ENCODE measurements at regions not wholly inside any gene's neighbourhood (a gene's known extent, or its start where the extent isn't known, plus 50 kb on each side); places are given as distances from the start of the nearest gene placed in this dataset.

DNA sequence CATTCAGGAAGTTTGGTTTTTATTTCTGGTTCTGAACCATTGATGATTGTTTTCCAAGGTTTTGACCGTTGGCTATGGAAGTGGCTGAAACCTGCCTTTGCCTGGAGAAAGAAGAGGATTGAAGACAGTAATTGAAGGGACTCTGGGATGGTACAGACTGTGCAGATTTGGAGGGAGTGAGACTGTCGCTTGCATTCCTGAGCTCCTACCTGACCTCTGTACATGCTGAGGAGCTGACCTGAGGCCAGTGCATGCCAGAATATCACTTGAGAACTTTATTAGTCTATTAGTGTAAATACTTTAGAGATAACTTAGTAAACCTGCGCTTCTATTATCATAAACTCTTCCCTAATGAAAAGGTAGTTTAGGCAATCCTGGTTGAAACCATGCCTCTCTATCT is 276.4 kb downstream of the IRS2 start:
- DNase-seq: no peak

- no peak for DNase-seq
Observed at GRCh38 chr13:109509154-109509900, 277.1 kb downstream of the IRS2 start.

DNA sequence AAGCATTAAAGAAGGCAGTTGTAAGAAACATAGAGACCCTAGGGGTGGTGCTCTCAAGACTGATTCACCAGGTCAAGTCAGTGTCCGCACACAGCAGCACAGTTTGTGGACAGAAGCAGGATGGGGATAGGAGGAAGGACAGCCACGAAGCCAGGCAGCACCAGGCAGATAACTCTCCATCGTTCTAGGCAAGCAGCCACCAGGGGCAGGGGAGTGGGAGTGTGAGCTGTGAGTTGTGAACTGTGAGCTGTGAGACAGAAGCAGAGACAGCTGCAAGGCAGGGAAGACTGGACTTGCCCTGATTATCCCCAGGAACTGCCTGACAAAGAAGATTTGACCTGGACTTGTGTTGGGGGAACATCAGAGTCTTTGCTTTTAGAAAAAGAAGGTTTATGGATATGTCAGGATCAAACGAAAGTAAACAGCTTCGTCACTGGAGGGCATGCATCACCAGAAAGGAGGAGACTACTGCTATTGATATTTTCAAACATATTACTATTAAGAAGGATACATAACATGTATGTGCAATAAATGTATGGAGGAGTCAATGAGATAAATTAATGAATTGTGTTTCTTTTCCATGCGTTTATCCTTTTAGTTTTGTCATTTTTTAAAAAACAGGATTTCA is 286.1 kb downstream of the IRS2 start:
- no peak for DNase-seq

DNA sequence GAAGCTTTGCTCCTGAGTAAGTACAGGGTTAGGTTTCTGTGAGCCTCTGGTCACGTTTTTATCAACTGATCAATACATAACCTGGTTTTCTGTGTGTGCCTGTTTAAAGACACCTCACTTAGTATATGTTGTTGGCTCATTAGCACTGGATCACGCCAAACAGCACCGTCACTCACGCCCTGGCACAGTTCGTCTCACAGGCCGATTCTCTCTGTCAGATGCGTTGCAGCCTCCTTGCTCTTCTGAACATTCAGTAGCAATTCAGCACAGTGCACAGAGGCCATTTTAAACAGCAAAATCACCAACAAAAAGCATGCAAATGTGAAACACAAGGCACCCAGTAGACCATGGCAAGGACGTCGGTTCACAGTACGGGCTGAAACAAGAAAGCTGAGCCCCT is 288.5 kb downstream of the IRS2 start:
- no peak for DNase-seq

DNA sequence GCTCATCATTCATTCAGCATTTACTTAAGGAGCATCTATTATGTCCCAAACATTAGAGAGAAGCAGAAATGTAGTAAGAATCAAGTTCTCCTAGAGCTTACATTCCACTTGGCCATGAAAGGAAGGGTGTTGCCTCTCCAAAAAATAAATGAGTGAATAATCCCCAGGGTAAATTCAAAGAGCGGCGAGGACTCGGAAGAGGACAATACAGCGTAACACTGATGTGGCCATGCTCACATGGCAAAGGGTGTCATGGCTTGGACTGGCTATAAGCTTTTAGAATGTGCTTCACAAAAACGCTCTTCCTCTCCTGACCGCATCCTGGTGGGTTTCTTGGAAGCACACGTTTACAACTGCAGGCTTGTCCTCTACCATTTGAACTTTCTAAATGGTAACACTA is 290.2 kb downstream of the IRS2 start:
- no peak for DNase-seq

DNA sequence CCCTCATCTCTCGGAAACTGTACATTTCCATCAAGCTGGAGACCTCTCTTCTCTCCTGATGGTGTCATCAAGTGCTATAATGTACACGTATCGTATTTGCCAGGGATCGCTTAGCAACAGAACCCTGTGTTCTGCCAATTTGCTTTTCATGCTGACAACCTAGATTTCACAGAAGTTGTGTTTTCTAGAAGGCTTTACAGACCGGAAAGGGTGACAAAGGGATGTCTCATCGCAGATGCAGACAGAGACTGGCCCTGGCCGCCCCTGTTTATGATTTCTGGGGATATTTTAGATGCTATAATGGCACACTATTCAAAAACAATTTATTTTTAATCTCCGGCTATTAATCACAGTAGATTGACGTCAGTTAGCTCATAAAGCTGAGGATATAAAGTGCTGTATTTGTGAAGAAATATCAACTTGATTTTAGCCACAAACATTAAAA is 291.4 kb downstream of the IRS2 start:
- no peak for DNase-seq

GRCh38 chr13:109485136-109485794 is 301.1 kb downstream of the IRS2 start:
- no peak for DNase-seq

GRCh38 chr13:109483284-109483683 is 303.1 kb downstream of the IRS2 start:
- no peak for DNase-seq

DNA sequence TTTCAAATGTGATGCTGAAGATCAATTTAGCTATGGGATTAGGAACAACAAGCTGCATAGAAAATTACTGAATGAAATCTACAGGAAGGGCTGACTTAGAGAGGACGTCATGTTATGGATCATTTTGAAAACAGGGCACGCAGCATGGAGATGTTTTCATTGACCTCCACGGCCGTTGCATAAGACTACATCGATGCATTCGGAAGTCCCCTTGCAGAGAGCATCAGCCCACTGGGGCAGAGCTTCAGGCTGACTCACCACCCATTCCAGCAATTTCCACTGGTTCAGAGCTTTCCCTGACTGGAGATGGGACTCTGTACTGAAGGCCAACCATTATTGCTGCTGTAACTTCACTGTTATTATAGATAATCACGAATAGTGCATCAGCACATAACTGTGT is 305.3 kb downstream of the IRS2 start:
- DNase-seq: no peak

GRCh38 chr13:109480011-109480955 is 306.1 kb downstream of the IRS2 start:
- DNase-seq: no peak

GRCh38 chr13:109479534-109479933 is 306.8 kb downstream of the IRS2 start:
- no peak for DNase-seq

DNA sequence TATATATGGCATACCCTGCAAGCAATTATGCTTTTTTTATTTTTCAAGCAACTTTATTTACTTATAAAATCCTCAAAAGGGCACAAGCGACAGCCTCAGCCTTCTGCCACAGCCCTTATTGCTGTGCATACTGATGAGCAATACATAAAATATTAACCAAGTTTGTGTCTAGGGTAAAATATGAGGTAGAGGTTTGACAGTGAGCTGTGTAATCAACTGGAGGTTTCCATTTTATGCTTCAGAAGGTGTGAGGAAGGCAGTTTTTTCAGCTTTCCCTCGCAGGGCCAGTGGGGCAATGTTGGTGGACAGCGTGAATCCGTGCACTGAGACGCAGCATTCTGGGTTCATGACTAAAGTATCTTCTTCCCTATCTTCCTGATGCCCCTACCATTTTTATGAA is 310.4 kb downstream of the IRS2 start:
- DNase-seq: no peak

DNA sequence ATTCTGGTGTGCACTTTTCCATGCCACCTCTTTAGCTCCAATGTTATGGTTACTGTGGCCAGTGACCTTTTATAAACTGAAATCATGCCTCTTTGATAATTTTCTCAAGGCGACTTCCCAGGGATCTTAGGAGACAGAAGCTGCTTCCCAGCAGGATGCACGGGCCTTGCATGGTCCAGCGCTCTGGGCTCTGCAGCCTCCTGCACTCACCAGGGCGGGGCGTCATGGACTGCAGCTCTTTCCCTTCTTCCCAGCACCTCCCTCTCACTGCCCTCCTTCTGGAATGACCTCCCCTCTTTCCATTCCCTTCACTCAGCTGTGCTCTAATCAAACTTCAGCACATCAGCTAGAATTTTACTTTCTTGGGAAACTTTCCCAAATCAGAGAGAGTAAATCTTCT is 318.3 kb downstream of the IRS2 start:
- DNase-seq: no peak

- DNase-seq: no peak
Observed at GRCh38 chr13:109465148-109465547, 321.2 kb downstream of the IRS2 start.

DNA sequence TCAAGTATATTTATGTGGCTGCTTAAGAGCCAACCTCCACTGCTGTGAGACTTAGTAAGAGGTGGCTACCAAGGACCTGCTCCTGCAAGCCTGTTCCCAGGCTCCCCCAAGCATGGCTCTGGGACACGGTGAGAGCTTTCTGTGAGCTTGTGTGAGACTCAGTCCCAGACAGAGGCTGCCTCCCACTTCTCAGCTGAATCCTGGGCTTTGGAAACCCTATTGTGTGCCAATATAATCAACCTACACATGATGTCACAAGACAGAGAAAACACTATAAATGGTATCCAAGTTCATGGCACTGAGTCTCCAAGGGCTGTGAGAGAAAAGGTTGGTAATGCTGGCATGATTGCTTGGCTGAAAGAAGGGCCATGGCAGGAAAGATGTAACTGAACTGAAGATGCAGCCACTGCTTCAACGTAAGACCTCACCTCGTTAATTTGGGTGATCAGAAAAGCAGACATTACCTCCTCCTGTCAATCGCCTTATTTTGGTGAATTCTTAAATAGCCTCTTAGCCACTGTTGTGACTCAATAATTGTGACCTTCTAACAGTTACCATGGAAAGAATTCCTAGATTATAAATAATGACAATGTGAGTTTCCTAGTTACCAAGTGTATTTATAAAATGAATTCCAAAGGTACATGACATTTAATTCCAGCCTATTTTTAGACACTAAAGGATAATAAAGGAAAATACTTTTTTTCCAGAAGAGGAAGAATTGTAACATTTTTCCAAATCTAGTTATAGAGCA is 332.0 kb downstream of the IRS2 start:
- no peak for DNase-seq

DNA sequence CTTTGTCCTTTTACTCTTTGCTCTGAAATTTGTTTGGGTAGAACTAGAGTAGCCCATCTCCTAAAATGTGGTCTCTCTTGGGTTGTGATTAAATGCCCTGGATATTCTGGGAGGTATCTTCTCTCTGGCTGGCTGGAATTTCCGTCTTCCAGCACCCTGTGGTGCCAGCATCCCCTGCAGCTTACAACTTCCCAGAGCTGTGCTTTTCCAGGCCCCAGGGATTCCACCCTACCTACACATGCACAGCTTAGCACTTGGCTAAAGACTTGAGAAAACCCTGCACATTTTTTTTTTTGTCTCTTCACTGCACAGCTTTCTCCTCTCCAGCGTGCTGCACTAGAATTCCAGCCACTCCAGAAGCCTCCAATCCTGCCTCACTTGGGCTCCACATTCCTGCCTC is 334.7 kb downstream of the IRS2 start:
- no peak for DNase-seq

- no peak for DNase-seq
Observed at GRCh38 chr13:109448629-109449028, 337.8 kb downstream of the IRS2 start.

DNA sequence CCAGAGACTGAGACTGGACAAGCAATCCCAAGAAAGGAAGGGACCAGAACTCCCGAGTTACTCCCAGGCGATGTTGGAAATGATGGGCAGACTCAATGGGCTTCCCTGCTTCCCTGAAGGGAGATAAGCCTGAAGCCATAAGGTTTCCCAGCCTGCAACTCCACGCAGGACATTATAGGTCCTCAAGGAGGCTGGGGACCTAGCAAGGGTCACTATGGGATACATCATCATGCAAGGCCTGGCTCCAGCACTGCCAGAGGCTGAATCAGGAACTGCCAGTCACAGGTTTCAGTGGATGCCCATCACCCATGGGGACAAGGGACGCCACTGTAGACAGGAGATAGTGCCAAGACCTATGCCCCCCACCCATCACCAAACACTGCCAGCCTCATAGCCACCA is 338.7 kb downstream of the IRS2 start:
- no peak for DNase-seq

GRCh38 chr13:109440320-109440719 is 346.1 kb downstream of the IRS2 start:
- no peak for DNase-seq

DNA sequence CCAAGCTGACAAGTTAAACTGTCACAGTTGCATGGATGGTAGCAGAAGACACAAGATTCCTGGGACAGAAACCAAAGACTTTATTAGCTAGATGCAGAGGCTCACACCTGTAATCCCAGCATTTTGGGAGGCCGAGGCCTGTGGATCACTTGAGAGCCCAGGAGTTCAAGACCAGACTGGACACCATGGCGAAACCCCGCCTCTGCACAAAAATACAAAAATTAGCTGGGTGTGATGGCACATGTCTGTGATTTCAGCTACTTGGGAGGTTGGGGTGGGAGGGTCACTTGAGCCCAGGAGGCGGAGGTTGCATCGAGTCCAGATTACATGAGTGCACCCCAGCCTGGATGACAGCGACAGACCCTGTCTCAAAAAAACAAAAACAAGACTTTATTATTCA is 346.6 kb downstream of the IRS2 start:
- DNase-seq: no peak

DNA sequence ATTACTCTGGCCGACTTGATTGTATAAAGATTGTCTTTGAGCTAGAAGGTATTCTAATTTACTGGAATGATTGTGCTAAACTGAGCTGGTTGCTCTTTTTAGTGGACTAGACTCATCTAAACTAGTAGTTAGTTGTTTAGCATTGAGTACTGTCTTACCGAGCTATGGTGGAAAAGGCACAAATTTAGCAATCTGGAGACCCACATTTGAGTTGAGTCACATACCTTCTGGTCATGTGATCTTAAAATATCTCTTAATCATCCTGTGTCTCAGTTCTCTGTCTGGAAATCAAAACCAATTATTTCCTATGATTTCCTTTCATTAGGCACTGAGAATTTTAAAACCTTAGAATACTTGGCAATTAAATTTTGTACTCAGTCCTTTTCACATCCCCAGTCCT is 349.5 kb downstream of the IRS2 start:
- DNase-seq: no peak

- no peak for DNase-seq
Observed at GRCh38 chr13:109436055-109436622, 350.2 kb downstream of the IRS2 start.

All from activated CD4-positive, alpha-beta T cell treated with anti-CD3 and anti-CD28 coated beads for 4 hours (primary cell).